ENCODE measurements at regions not wholly inside any gene's neighbourhood (a gene's known extent, or its start where the extent isn't known, plus 50 kb on each side); places are given as distances from the start of the nearest gene placed in this dataset.

- Histone ChIP-seq H2AFZ (ENCODE audit: control insufficient read depth, low read depth, low read length) (no peak overlapping the region), H4K20me1 (ENCODE audit: control insufficient read depth, insufficient read depth) (no peaks in the 10 kb centered on the region; the same call in 1 of the 2 replicates), H3K4me2 (ENCODE audit: control insufficient read depth, insufficient read depth) (no peak overlapping the region), H3K36me3 (ENCODE audit: control insufficient read depth in 2 of 2, insufficient read depth in 2 of 2, low read length in 1 of 2) (no peaks in the 10 kb centered on the region), H3K79me2 (ENCODE audit: control insufficient read depth, insufficient read depth, low read length) (no peaks in the 10 kb centered on the region), H3K9me3 (replicated peaks; ENCODE audit: control insufficient read depth, insufficient read depth, low read length) (no peaks in the 10 kb centered on the region), H3K4me3 (no peak overlapping the region), H3K4me1 (ENCODE audit: control insufficient read depth, insufficient read depth, low read length) (no peaks in the 10 kb centered on the region), H3K27me3 (replicated peaks in 1 of 2; ENCODE audit: control insufficient read depth in 2 of 2, insufficient read depth in 2 of 2, low read length in 1 of 2) (no peaks in the 10 kb centered on the region), H3K27ac (ENCODE audit: control insufficient read depth, insufficient read depth) (no peak overlapping the region), H3K9ac (ENCODE audit: control insufficient read depth, insufficient read depth, low read length) (no peak overlapping the region)
- ChIA-PET SMC1A (ENCODE audit: uncharacterized antibody, unreplicated experiment) (interaction anchor here (0.6 kb wide), 1 partner anchor 241 kb away, joined by 3 read pairs; no protein-coding TSS in a partner anchor), CTCF (interaction anchor here (1.3 kb wide), 1 partner anchor 15 kb away, joined by 3 read pairs; no protein-coding TSS in a partner anchor), RAD21 (ENCODE audit: unreplicated experiment) (no interaction called here), POLR2A (no interaction called here)
- FAIRE-seq: no peak
- no peak for ATAC-seq
- no TSS peak for BruUV-seq (replicated peaks)
- no peak for DNase-seq (ENCODE audit: low read depth, low spot score)
- WGBS (ENCODE audit: insufficient coverage, insufficient replicate concordance, low lambda C conversion rate, missing lambda C conversion rate): 51% methylated on average over 7 of the region's 7 CpGs
- intact Hi-C loops (cut with micrococcal nuclease; ENCODE audit: unreplicated experiment) (no loop called here), in situ Hi-C loops (cut with MboI) (no loop called here)
- TF ChIP-seq NFYA (IDR thresholded peaks at IDR 0.05; ENCODE audit: borderline replicate concordance, low read depth, low read length) (no peak), KLF5 (IDR thresholded peaks at IDR 0.05; ENCODE audit: partially characterized antibody) (no peak), GATAD2B (conservative IDR thresholded peaks at IDR 0.05; ENCODE audit: low read depth) (no peak), CREM (IDR thresholded peaks at IDR 0.05; ENCODE audit: low read depth) (no peak), ATF7 (IDR thresholded peaks at IDR 0.05; ENCODE audit: low read depth) (no peak), PKNOX1 (IDR thresholded peaks at IDR 0.05) (no peak), ZBTB4 (CRISPR knock-in tag; IDR thresholded peaks at IDR 0.05) (no peak), IRF4 (IDR thresholded peaks at IDR 0.05; ENCODE audit: low read depth, low read length) (no peak), MLLT1 (IDR thresholded peaks at IDR 0.05) (no peak), SUZ12 (IDR thresholded peaks at IDR 0.05; ENCODE audit: unreplicated experiment) (no peak), ZNF384 (IDR thresholded peaks at IDR 0.05; ENCODE audit: borderline replicate concordance, low read depth, low read length) (no peak), ZNF592 (IDR thresholded peaks at IDR 0.05) (no peak), MTA2 (IDR thresholded peaks at IDR 0.05; ENCODE audit: low read depth) (no peak), BMI1 (IDR thresholded peaks at IDR 0.05; ENCODE audit: borderline replicate concordance) (no peak), YY1 (IDR thresholded peaks at IDR 0.05; ENCODE audit: low read depth, low read length) (no peak)
These were observed 95.9 kb upstream of the SCG2 start for GRCh38 chr2:223697892-223698645.
